LNCaP clone FGC (cell line): ENCODE measurements at regions not wholly inside any gene's neighbourhood (a gene's known extent, or its start where the extent isn't known, plus 50 kb on each side); places are given as distances from the start of the nearest gene placed in this dataset.
"Not testable (repeated sequence)": the region's sequence is repeated elsewhere in the genome, so short reads cannot be mapped to it uniquely, and the experiment has no call there.

ENCODE experiments used
- DNase-seq: peaks from one replicate; pipeline ENCODE4 v3.0.0-alpha.2; 2011; ENCODE audit warnings: low read depth
- H3K4me3 ChIP-seq: 2 replicates; pipeline ENCODE4 v1.5.1; 2011; ENCODE audit warnings: mild to moderate bottlenecking, low read depth, low read length, control low read depth
- TF ChIP-seq, protein P1 (sequence below): IDR thresholded peaks from 2 replicates; pipeline ENCODE4 v1.5.1; 2012; ENCODE audit warnings: mild to moderate bottlenecking; ENCODE audit not compliant: control insufficient read depth, insufficient read depth; ENCODE audit errors: extremely low read depth

GRCh38 chr6:137806914-137807682 lies 60.0 kb upstream of the TNFAIP3 start:
- no peak overlapping the region for H3K4me3 ChIP-seq
- TF ChIP-seq, protein P1, sequence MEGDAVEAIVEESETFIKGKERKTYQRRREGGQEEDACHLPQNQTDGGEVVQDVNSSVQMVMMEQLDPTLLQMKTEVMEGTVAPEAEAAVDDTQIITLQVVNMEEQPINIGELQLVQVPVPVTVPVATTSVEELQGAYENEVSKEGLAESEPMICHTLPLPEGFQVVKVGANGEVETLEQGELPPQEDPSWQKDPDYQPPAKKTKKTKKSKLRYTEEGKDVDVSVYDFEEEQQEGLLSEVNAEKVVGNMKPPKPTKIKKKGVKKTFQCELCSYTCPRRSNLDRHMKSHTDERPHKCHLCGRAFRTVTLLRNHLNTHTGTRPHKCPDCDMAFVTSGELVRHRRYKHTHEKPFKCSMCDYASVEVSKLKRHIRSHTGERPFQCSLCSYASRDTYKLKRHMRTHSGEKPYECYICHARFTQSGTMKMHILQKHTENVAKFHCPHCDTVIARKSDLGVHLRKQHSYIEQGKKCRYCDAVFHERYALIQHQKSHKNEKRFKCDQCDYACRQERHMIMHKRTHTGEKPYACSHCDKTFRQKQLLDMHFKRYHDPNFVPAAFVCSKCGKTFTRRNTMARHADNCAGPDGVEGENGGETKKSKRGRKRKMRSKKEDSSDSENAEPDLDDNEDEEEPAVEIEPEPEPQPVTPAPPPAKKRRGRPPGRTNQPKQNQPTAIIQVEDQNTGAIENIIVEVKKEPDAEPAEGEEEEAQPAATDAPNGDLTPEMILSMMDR: no peak
- no peak for DNase-seq

DNA sequence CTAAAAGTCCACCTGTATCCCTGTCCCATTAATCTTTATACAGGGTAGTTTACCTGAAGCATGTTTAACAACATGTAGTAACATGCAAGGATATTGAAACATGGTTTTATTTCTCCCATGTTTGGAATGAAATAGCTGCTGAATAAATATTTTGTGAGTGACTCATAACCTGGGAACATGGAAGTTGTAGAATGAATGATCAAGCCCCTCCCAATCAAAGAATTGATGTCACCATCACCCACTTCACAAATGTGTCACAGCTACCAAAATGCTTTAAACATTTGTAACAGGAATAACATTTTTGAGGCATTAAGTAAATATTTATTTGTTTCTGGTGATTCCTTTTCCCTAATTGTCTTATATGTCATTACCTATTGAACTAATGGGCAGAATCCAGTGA lies 58.9 kb upstream of the TNFAIP3 start:
- DNase-seq: no peak
- TF ChIP-seq, protein P1: no peak
- no peak overlapping the region for H3K4me3 ChIP-seq

DNA sequence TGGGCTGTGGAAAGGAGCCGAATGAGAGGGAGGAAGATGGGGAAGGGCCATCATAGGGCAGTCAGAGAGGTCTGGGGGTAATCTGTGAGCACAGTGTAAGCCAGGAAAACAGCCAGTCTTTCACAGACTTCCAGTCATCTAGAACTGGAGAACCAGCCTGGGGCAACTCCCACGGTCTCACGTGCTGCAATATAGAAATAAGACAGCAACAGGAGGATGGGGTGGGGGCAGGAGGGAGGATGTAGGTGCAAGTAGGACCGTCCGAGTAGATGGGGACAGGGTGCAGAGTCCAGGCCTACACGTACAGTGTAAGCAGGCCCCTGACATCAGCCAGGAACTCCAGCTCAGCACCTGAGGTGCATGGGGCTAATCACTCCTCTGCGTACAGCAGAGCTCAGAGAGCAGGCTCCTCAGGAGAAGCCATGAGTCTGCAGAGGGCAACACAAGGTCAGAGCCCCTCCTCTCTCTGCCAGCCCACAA lies 58.2 kb upstream of the TNFAIP3 start:
- no peak overlapping the region for H3K4me3 ChIP-seq
- TF ChIP-seq, protein P1: no peak
- DNase-seq: no peak

GRCh38 chr6:137809895-137810553 lies 57.0 kb upstream of the TNFAIP3 start:
- not testable (repeated sequence) for DNase-seq, H3K4me3 ChIP-seq

DNA sequence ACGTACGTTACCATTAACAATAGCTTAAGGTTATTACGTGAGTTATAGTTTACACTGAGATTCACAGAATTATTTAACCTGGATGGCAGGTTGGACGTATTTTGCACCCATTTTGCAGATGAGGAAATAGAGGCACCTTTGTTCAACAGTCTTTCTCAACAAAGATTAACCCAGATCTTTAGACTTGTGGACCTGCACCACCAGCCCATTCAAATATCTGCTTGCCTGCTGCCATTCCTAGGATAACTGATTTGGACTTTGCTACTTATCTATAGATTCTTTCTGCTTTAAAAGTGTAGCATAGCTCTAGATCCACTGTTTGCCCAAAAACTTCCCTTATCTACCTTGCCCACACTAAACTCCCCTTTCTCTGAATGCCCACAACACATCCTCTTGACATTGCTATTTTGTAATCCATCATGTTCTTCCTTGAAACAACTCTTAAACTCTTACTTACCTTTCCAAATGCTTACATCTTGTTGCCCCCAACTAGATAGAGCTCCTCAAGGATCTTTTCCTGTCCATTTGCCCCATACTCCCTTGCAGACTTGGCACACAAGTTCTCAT lies 56.4 kb upstream of the TNFAIP3 start:
- no peak overlapping the region for H3K4me3 ChIP-seq
- no peak for DNase-seq
- TF ChIP-seq, protein P1: no peak

GRCh38 chr6:137811121-137811915 lies 55.7 kb upstream of the TNFAIP3 start:
- no peak overlapping the region for H3K4me3 ChIP-seq
- no peak for DNase-seq

More at GRCh38 chr6:137811121-137811915, 55.7 kb upstream of the TNFAIP3 start:
- TF ChIP-seq, protein P1: no peak
